ENCODE measurements at regions not wholly inside any gene's neighbourhood (a gene's known extent, or its start where the extent isn't known, plus 50 kb on each side); places are given as distances from the start of the nearest gene placed in this dataset.
"Not testable (repeated sequence)": the region's sequence is repeated elsewhere in the genome, so short reads cannot be mapped to it uniquely, and the experiment has no call there.

DNA sequence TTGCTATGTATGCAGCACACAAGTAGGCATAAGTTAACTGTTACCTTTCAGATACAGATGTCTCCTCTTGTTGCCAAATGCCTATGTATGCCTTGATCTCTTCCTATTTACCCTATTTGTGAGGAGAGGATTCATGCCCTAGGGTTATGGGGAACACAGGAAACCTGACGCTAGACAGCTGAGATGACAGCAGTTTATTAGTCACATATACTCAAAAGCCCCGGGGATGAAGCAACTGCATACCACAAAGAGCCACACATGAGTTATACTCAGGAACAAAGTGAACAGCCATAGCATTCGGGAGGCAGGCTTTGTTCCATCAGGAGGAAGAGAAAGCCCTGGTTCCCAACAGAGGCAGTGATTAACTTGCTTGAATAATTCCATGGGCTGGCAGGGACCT, 1011.7 kb upstream of the PCDH7 start:
- peak; percentile 72 for DNase-seq (ENCODE audit: low read depth)

DNA sequence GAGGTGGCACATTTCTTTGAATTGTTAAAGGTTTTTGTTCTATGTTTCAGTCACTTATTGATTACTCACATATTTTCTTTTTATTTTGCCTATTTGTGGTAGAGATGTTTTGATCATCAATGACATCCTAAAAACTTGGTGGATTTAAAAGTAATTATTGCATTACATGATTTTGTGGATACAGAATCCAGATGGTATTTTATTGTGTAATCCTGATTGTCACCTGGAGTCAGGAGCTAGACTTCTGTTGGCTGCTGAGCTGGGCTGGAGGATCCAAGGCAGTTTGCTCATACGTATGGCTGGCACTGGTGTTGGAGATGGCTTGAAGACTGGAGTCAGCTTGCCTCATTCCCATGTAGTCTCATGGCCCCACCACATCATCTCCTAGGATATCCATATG, 1009.6 kb upstream of the PCDH7 start:
- DNase-seq (ENCODE audit: low read depth): no peak

DNA sequence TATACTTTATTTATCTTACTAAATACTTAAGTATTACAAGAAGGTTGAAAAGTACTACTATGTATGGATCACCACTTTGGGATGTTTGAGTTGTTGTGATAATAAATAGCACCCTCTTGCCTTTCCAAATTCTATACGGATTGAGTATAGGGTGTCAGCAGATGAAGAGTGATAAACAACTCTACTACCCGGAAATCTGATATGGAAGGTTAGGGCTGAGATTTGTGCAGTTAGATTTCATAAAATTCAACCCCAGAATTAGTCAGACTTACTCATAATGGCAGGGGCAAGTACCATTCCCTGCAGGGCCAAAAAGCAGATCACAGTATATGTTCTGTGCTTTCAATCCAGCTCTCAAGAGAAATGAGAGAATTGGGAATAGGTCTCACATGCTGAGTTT, 1008.9 kb upstream of the PCDH7 start:
- DNase-seq (ENCODE audit: low read depth): peak; percentile 67

DNA sequence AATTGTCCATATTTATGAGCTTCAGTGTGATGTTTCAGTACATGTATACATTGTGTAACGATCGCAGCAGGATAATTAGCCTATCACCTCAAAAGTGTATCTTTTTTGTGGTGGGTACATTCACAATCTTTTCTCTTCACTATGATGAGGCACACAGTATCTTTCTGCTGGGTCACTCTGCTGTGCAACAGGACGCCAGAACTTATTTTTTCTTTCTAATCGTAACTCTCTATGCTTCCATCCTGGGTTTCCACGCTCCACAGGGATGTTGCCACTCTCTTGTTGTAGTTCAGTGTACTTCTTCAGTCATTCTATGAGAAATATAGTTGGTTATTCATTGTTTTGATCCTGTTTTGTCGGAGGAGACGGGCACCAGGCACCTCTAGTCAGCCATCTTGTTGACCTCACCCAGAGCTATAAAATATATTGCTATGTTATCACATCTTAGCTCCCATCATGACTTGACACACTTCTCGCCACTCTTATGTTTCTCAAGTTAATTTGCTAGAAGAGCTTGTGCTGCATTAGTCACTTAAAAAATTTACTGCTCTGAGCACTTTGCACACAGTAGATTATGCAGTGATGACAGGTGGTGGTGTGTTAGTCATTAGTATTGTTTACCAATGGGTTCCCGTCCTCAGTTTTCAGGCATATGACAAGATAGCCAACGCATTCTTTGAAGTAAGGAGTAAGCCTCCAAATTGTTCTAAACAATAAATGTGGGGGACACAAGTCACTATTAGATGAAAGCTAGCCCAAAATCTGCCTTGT, 1002.7 kb upstream of the PCDH7 start:
- DNase-seq (ENCODE audit: low read depth): no peak

DNA sequence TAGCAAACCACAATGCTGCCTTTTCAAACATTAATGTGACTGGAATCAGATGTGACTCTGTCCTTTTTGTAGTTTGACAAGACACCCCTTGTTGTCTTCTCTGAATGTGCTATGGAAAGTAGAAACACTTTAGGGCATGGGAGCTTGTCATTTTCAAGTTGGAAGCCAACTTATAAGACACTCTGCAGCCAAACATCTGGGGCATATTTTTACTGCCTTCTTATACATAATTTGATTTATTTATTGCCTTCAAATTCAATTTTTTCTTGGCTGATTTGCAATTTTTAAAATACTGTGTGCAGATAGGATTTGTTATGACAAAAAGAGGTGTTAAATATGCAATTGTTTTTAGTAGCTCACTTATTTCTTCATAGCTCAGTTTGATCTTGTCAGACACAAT, 1002.0 kb upstream of the PCDH7 start:
- no peak for DNase-seq (ENCODE audit: low read depth)

DNA sequence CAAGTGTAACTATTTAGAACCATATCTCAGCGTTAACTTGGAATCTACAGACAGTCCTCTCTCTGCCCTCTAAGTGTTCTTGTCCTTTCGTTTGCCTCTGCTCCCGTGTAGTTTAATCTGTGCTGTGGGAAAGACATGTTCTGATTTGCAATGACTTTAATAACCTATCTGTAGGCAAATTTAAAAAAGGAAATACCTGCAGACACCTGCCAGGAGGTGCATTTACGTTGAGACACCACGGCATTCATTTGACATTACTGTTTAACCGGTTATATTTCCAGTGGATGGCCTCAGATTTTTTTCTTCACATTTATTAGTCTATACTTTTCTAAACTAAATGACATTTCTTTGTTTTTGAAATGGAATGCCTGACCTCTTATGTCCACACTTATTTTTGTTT, 997.9 kb upstream of the PCDH7 start:
- no peak for DNase-seq (ENCODE audit: low read depth)

- no peak for DNase-seq (ENCODE audit: low read depth)
Observed at GRCh38 chr4:29726938-29727337, 993.2 kb upstream of the PCDH7 start.

DNA sequence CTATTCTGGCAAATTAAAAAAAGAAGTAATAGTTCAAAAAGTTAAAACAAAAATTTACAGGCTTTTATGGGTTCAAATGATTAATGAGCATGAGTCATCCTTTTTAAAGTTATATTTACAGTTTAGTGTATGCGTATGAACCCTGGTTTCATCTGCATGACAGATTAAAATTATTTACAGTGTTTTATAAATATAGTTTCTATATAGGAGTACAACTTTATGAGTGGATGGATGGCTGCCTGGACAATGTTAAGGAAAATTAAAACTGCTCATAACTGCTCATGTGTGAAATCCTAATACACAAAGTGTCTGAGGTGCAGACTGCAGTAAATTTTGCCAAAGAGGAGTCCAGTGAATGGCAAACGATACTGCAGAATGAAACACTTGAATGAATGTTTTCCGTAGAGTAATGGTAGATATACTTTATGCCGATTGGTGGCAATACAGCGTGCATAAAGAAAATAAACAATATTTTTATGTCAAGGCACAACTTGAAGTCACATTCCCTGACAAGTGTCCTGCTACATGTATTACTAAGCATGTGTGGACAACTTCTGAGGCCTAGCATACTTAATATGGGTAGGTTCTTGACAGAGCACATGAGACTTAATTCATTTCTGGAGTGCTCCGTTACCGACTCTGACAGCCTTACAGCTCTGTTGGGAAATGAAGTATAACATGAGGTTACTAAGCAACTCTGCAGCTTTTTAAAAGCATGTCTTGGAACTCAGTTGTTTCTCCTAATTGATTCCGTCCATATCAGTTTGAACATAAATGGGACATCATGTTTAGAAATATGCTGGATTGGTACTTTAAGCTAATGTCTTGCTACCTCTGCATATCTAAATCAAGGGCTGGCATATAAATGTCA, 985.6 kb upstream of the PCDH7 start:
- DNase-seq (ENCODE audit: low read depth): no peak

DNA sequence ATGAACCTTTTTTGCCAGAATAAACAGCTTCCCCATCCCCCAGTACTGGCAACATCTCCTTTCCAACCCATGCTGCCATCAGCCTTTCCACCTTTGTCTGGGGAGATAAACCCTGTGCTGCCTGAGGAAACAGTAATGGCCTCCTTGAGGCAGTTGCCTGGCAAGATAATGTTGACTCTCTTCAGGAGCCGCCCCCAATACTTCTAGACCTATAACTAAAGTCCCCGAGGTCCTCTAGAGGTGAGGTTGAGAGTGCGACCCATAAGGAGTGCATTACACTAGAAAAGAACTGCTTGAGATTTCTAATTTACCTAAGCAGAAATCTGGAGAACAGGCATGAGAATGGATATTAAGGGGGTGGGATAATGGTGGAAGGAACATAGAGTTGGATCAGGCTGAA, 963.2 kb upstream of the PCDH7 start:
- no peak for DNase-seq (ENCODE audit: low read depth)

- DNase-seq (ENCODE audit: low read depth): no peak
Observed at GRCh38 chr4:29762151-29762550, 958.0 kb upstream of the PCDH7 start.

DNA sequence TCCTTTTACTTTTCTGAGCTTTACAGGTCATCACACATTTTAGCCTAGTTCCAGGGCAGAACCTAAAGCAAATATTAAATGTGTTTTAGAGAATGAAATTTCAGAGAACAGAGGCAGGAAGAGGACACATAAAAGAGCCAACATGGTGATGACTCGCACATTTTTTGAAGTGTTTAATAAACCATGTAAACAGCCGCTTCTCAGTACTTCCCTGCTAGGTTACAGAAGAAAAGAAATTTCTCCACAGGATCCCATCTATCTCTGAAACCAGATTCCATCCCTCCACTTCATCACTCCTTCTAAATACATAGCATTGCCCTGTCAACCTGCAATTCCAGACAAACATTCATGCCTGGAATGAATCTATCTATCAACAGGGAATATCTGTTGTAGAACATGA, 949.5 kb upstream of the PCDH7 start:
- no peak for DNase-seq (ENCODE audit: low read depth)

- DNase-seq (ENCODE audit: low read depth): not testable (repeated sequence)
Observed at GRCh38 chr4:29788123-29788522, 932.0 kb upstream of the PCDH7 start.

GRCh38 chr4:29805245-29805644, 914.9 kb upstream of the PCDH7 start:
- DNase-seq (ENCODE audit: low read depth): no peak

DNA sequence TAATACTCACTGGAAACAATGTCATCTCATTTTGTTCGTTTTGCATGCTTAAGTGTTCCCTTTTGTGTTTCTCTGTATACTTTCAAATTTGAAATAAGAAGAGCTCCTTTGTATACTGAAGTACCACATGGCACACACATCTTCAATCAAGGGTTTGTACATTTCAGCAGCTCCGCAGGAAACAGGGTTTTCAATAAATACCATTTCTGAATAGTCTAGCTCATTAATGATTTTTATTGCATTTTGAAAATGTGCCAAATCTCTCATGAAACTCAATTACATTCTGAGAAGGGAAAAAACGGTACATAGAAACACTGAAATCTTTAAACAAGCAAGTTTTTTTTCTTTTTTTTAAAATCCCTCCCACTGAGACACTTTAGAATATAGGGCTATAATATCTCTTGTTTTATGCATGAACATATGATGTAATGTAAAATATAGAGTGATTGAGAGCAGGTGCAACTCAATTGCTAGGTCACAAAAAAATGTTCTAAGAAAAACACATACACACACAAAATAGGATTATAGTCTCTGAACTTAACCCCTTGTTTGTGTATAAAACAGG, 914.2 kb upstream of the PCDH7 start:
- no peak for DNase-seq (ENCODE audit: low read depth)

GRCh38 chr4:29817961-29818360, 902.2 kb upstream of the PCDH7 start:
- DNase-seq (ENCODE audit: low read depth): no peak

- DNase-seq (ENCODE audit: low read depth): no peak
Observed at GRCh38 chr4:29829067-29829466, 891.1 kb upstream of the PCDH7 start.

- DNase-seq (ENCODE audit: low read depth): no peak
Observed at GRCh38 chr4:29852537-29852936, 867.6 kb upstream of the PCDH7 start.

- no peak for DNase-seq (ENCODE audit: low read depth)
Observed at GRCh38 chr4:29853833-29854232, 866.3 kb upstream of the PCDH7 start.

DNA sequence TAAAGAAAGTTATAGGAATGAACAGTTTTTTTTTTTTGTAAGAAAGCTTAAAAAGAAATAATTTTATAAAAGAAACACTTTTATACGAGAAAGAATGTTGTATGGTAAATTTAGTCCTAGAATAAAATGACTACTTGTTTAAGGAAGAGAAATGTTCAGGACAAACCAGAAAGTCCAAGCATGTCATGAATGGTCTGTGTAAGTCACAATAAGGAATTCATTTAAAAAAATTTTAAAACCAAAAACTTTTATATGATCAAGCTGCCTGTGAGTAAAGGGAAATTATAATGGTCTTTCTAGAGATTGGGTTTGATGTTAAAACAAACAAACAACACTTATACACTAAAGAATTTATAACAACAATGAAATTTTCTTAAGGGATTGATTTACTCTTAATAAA, 858.9 kb upstream of the PCDH7 start:
- DNase-seq (ENCODE audit: low read depth): peak; percentile 2

DNA sequence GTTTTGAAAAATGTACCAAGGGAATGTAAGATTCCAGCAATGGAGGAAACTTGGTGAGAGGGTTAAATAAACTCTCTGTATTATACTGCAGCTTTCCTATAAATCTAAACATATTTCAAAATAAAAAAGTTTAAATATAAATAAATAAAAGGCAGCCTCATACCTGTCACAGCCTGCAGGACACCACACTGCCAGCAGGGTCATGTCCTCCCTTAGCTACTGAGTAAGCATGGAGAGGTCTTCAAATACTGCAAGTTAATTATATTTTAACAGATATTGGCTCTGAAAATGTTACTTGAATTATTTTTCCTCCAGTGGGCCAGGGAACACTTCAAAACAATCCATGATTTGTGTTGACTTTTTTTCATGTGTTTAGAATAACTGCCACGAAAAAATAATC, 852.8 kb upstream of the PCDH7 start:
- no peak for DNase-seq (ENCODE audit: low read depth)

DNA sequence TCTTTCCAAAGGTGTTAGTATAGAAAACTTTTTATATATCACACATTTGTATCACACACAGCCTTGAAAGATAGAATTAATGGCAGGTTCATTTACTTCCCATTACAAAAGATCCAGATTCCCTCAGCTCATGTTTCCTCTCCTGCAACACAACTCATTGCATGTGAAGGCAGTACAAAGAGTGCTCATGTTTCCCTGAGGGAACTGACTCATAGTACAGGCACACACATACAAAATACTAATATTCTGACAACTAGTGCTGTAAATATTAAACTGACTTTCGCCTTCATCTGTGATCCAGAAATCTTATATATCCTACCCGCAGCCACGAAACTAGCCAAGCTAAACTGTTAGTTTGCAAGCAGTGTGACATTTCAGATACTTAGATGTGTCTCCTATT, 819.8 kb upstream of the PCDH7 start:
- no peak for DNase-seq (ENCODE audit: low read depth)

GRCh38 chr4:29908276-29908675, 811.9 kb upstream of the PCDH7 start:
- no peak for DNase-seq (ENCODE audit: low read depth)

DNA sequence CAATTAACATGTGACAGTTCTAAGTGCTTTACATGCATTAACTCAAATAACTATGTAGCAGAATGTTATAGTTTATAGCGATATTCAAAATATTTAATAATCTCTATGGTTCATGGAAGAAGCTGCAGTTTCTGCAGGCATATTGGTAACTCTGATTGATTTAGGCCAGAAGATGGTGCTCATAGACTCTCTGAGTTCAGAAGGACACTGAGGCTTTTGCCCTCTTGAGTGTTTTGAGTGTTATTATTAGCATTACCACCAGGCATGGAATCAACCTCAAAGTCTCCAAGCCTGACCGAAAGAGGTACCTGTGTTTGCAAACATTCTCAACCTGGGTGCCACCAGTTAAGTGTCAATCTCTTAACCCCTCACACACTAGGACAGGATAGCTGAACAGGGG, 792.3 kb upstream of the PCDH7 start:
- no peak for DNase-seq (ENCODE audit: low read depth)
